B cell (primary cell): ENCODE measurements at regions not wholly inside any gene's neighbourhood (a gene's known extent, or its start where the extent isn't known, plus 50 kb on each side); places are given as distances from the start of the nearest gene placed in this dataset.

Experiments used
- ATAC-seq: fragments of 200-7000 bp; cut with Tn5 transposase; one replicate; pipeline ENCODE4 v1.10.0; 2021; ENCODE audit warnings: low read depth, mild to moderate bottlenecking, moderate number of reproducible peaks, moderate library complexity
- CTCF ChIA-PET: fragments of 350-600 bp; sonication (Branson Sonifier 250); formaldehyde crosslinking; loops from one replicate; lab custom pipeline; 2021; ENCODE audit warnings: antibody characterized with exemption, inconsistent platforms; lab: Charles Lee
- POLR2A ChIA-PET: fragments of 350-600 bp; sonication (Branson Sonifier 250); formaldehyde crosslinking; loops from one replicate; lab custom pipeline; 2021; ENCODE audit warnings: antibody characterized with exemption; lab: Charles Lee
- DNase-seq: peaks from one replicate; pipeline ENCODE4 v3.0.0; 2013
- H2AFZ ChIP-seq: 2 replicates; pipeline ENCODE4 v1.6.1; 2012; ENCODE audit warnings: mild to moderate bottlenecking, low read depth, low read length; ENCODE audit not compliant: insufficient read depth, poor library complexity, severe bottlenecking
- H3K27ac ChIP-seq, 2 donors: 1 replicate in 1 of 2; 2 replicates in 1 of 2; pipeline ENCODE4 v1.5.1; 2012 to 2013; ENCODE audit warnings: low read length in 2 of 2, mild to moderate bottlenecking in 2 of 2, moderate library complexity in 1 of 2
- H3K27me3 ChIP-seq, 4 experiments: fragments of 200-600 bp in 1 of 4; sonication (generic) in 1 of 4; replicated peaks in 1 of 4; 1 replicate in 2 of 4; 2 replicates in 2 of 4; pipeline versions ENCODE4 v1.6.1 to v1.7.0; 2013 to 2016; ENCODE audit warnings: low read length in 3 of 4, mild to moderate bottlenecking in 2 of 4, mixed read lengths in 1 of 4, moderate library complexity in 1 of 4; ENCODE audit not compliant: insufficient read depth in 4 of 4, control insufficient read depth in 3 of 4; ENCODE audit errors: control extremely low read depth in 1 of 4
- H3K36me3 ChIP-seq, 2 experiments: replicated peaks in 1 of 2; 1 replicate in 1 of 2; 2 replicates in 1 of 2; pipeline versions ENCODE4 v1.6.1 to v1.7.1; 2013; ENCODE audit warnings: low read length in 1 of 2; ENCODE audit not compliant: insufficient read depth in 2 of 2, control insufficient read depth in 1 of 2; ENCODE audit errors: control extremely low read depth in 1 of 2, extremely low read depth in 1 of 2
- H3K4me1 ChIP-seq, 2 donors: fragments of 200-600 bp in 1 of 2; sonication (generic) in 1 of 2; 1 replicate in 1 of 2; 2 replicates in 1 of 2; pipeline versions ENCODE4 v1.5.1 to v1.6.1; 2013 to 2017; ENCODE audit warnings: low read length in 2 of 2; ENCODE audit not compliant: control insufficient read depth in 2 of 2, insufficient read depth in 2 of 2
- H3K4me2 ChIP-seq: replicated peaks from 2 replicates; pipeline ENCODE3; 2012; ENCODE audit warnings: mild to moderate bottlenecking, low read depth, low read length; ENCODE audit not compliant: poor library complexity, severe bottlenecking
- H3K4me3 ChIP-seq, 5 experiments: fragments of 200-600 bp in 1 of 5; sonication (generic) in 1 of 5; 1 replicate in 3 of 5; 2 replicates in 2 of 5; pipeline versions ENCODE4 v1.5.1 to v1.7.0; 2011 to 2016; ENCODE audit warnings: low read length in 4 of 5, mild to moderate bottlenecking in 4 of 5, low read depth in 2 of 5, control low read depth in 1 of 5, moderate library complexity in 1 of 5; ENCODE audit not compliant: insufficient read depth in 1 of 5; ENCODE audit errors: control extremely low read depth in 1 of 5, extremely low read depth in 1 of 5
- H3K79me2 ChIP-seq: fragments of 200-600 bp; sonication (generic); one replicate; pipeline ENCODE4 v1.6.0; 2016; ENCODE audit warnings: low read length; ENCODE audit not compliant: control insufficient read depth, insufficient read depth
- H3K9ac ChIP-seq: fragments of 200-600 bp; sonication (generic); 2 replicates; pipeline ENCODE4 v1.6.1; 2017; ENCODE audit warnings: mild to moderate bottlenecking, low read length, moderate library complexity
- H3K9me3 ChIP-seq, 3 donors: one replicate each; pipeline versions ENCODE4 v1.6.1 to v1.7.1; 2013; ENCODE audit warnings: low read length in 2 of 3; ENCODE audit not compliant: control insufficient read depth in 2 of 3, insufficient read depth in 1 of 3; ENCODE audit errors: control extremely low read depth in 1 of 3
- H4K20me1 ChIP-seq: 2 replicates; pipeline ENCODE4 v1.6.0; 2012; ENCODE audit warnings: mild to moderate bottlenecking, low read length; ENCODE audit not compliant: insufficient read depth, control insufficient read depth, poor library complexity, severe bottlenecking
- H3K27ac Mint-ChIP-seq: one replicate; pipeline ENCODE4 v1.8.0; 2021; ENCODE audit warnings: mixed read lengths
- H3K27me3 Mint-ChIP-seq: one replicate; pipeline ENCODE4 v1.8.0; 2021; ENCODE audit warnings: mixed read lengths
- H3K4me1 Mint-ChIP-seq: one replicate; pipeline ENCODE4 v1.8.0; 2021; ENCODE audit warnings: mixed read lengths
- H3K4me3 Mint-ChIP-seq: one replicate; pipeline ENCODE4 v1.8.0; 2021; ENCODE audit warnings: mixed read lengths
- H3K9me3 Mint-ChIP-seq: one replicate; pipeline ENCODE4 v1.8.0; 2022; ENCODE audit warnings: mixed read lengths; ENCODE audit not compliant: insufficient read depth
- EZH2 ChIP-seq: IDR thresholded peaks from 2 replicates; pipeline ENCODE4 v1.6.1; 2012; ENCODE audit warnings: borderline replicate concordance, low read depth, mild to moderate bottlenecking, moderate library complexity, low read length; ENCODE audit not compliant: insufficient read depth, poor library complexity, severe bottlenecking
- WGBS: methylation state at CpG from one replicate; pipeline ENCODE4 v1.1.5; 2013; ENCODE audit warnings: missing lambda C conversion rate; ENCODE audit not compliant: insufficient coverage; 5-methylcytosine and 5-hydroxymethylcytosine counted together
- intact Hi-C: fragments of 100-400 bp; cut with micrococcal nuclease; formaldehyde crosslinking; loops from one replicate; pipeline ENCODE4 v1.10.0; 2022
- TF ChIP-seq, protein P1 (sequence below): fragments of 200-600 bp; IDR thresholded peaks from one replicate; pipeline ENCODE4 v1.8.0; 2022; ENCODE audit warnings: antibody characterized with exemption, mild to moderate bottlenecking

DNA sequence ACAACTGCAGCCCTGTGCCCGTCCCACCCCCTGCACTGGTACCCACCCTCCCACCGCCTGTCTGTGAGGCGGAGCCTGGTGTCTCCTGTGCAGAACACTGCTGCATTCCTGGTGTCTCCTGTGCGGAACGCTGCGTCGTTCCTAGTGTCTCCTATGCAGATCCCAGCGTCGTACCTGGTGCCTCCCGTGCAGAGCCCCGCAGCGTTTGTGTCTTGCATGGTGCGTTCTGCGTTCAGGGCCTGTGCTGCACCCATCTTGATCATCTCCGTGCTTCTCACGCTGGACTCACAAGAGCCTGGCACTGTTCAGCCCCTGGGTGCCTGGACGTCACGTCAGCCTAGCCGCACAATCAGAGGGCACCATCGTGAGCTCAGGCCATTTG is 248.6 kb upstream of the SALL3 start:
- POLR2A ChIA-PET = no interaction called here
- whole genome bisulfite sequencing = 86% methylated on average over 19 of the region's 20 CpGs
- Histone ChIP-seq H4K20me1 (no peaks in the 10 kb centered on the region), H3K4me2 (no peak overlapping the region), H3K27me3 (no peaks in the 10 kb centered on the region), H3K9ac (no peak overlapping the region), H2AFZ (no peak overlapping the region), H3K36me3 (no peaks in the 10 kb centered on the region), H3K4me1 (no peaks in the 10 kb centered on the region), H3K27ac (no peak overlapping the region), H3K4me3 (no peak overlapping the region), H3K9me3 (peaks cover 0 to 40% (median 0%) of the 10 kb centered on the region in 3 donors), H3K79me2 (no peaks in the 10 kb centered on the region)
- Mint-ChIP-seq H3K9me3 (no peaks in the 10 kb centered on the region), H3K4me3 (no peak overlapping the region), H3K4me1 (no peaks in the 10 kb centered on the region), H3K27me3 (peaks cover 3% of the 10 kb centered on the region), H3K27ac (no peak overlapping the region)
- CTCF ChIA-PET = no interaction called here
- no peak for DNase-seq
- TF ChIP-seq EZH2 = no peak
- TF ChIP-seq, protein P1, sequence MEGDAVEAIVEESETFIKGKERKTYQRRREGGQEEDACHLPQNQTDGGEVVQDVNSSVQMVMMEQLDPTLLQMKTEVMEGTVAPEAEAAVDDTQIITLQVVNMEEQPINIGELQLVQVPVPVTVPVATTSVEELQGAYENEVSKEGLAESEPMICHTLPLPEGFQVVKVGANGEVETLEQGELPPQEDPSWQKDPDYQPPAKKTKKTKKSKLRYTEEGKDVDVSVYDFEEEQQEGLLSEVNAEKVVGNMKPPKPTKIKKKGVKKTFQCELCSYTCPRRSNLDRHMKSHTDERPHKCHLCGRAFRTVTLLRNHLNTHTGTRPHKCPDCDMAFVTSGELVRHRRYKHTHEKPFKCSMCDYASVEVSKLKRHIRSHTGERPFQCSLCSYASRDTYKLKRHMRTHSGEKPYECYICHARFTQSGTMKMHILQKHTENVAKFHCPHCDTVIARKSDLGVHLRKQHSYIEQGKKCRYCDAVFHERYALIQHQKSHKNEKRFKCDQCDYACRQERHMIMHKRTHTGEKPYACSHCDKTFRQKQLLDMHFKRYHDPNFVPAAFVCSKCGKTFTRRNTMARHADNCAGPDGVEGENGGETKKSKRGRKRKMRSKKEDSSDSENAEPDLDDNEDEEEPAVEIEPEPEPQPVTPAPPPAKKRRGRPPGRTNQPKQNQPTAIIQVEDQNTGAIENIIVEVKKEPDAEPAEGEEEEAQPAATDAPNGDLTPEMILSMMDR = no peak
- ATAC-seq = no peak
- intact Hi-C loops = no loop called here

- Mint-ChIP-seq H3K9me3 (no peaks in the 10 kb centered on the region), H3K27ac (no peak overlapping the region), H3K4me1 (no peaks in the 10 kb centered on the region), H3K27me3 (peaks cover 3% of the 10 kb centered on the region), H3K4me3 (no peak overlapping the region)
- peaks cover 0 to 37% (median 0%) of the 10 kb centered on the region in 3 donors for H3K9me3 ChIP-seq
- H3K36me3 ChIP-seq = no peaks in the 10 kb centered on the region
- H2AFZ ChIP-seq = no peak overlapping the region
- CTCF ChIA-PET = no interaction called here
- no peak overlapping the region for H3K4me2 ChIP-seq
- no peak for TF ChIP-seq EZH2
- TF ChIP-seq, protein P1 = no peak
- no peak overlapping the region for H3K9ac ChIP-seq
- DNase-seq (no peak), ATAC-seq (no peak)
- no peaks in the 10 kb centered on the region for H4K20me1 ChIP-seq
- no peak overlapping the region for H3K27ac ChIP-seq
- no peak overlapping the region for H3K4me3 ChIP-seq
- H3K4me1 ChIP-seq = no peaks in the 10 kb centered on the region
- WGBS = 88% methylated on average over 18 of the region's 18 CpGs
- intact Hi-C loops = no loop called here
- no peaks in the 10 kb centered on the region for H3K27me3 ChIP-seq
- H3K79me2 ChIP-seq = no peaks in the 10 kb centered on the region
- POLR2A ChIA-PET = no interaction called here
Observed at GRCh38 chr18:78731398-78732032, 248.1 kb upstream of the SALL3 start.
